Testis (tissue), 2 donors: ENCODE measurements at regions not wholly inside any gene's neighbourhood (a gene's known extent, or its start where the extent isn't known, plus 50 kb on each side); places are given as distances from the start of the nearest gene placed in this dataset.

Experiments
- DNase-seq: peaks from one replicate; pipeline ENCODE4 v3.0.0-alpha.2; 2019
- H3K27ac ChIP-seq, 2 donors: fragments of 200-600 bp; sonication (generic); one replicate each; pipeline ENCODE4 v1.5.1; 2019
- H3K27me3 ChIP-seq: fragments of 200-600 bp; sonication (generic); one replicate; pipeline ENCODE4 v1.5.1; 2019
- H3K36me3 ChIP-seq: fragments of 200-600 bp; sonication (generic); one replicate; pipeline ENCODE4 v1.5.1; 2017; ENCODE audit warnings: low read depth; ENCODE audit errors: missing control alignments
- H3K4me1 ChIP-seq: fragments of 200-600 bp; sonication (generic); one replicate; pipeline ENCODE4 v1.5.1; 2019
- H3K4me3 ChIP-seq, 2 donors: fragments of 200-600 bp; sonication (generic); one replicate each; pipeline ENCODE4 v1.5.1; 2017 to 2019
- H3K9me3 ChIP-seq: fragments of 200-600 bp; sonication (generic); one replicate; pipeline ENCODE4 v1.5.1; 2017
- POLR2A ChIP-seq: fragments of 450-650 bp; IDR thresholded peaks from one replicate; pipeline ENCODE4 v1.6.1; 2017; ENCODE audit warnings: antibody characterized with exemption, mild to moderate bottlenecking, moderate library complexity
- WGBS, 2 donors: methylation state at CpG; one replicate each; pipeline ENCODE4 v1.1.5; 2018; 5-methylcytosine and 5-hydroxymethylcytosine counted together
- intact Hi-C: fragments of 100-400 bp; cut with DNase I; formaldehyde crosslinking; loops from one replicate; pipeline ENCODE4 v1.15.1; 2023; ENCODE audit warnings: low total_unique reads
- TF ChIP-seq, protein P1 (sequence below), 3 experiments: fragments of 450-650 bp in 2 of 3; fragments of 200-600 bp in 1 of 3; sonication (generic) in 1 of 3; IDR thresholded peaks; one replicate each; pipeline ENCODE4 v1.5.1; 2016 to 2019; ENCODE audit warnings: antibody characterized with exemption in 3 of 3, mild to moderate bottlenecking in 2 of 3, moderate library complexity in 1 of 3

- WGBS, 2 donors, result 48 to 70% methylated on average over 2 of the region's 2 CpGs
Observed at GRCh38 chr5:68707575-68707974, 386.2 kb upstream of the SLC30A5 start.

DNA sequence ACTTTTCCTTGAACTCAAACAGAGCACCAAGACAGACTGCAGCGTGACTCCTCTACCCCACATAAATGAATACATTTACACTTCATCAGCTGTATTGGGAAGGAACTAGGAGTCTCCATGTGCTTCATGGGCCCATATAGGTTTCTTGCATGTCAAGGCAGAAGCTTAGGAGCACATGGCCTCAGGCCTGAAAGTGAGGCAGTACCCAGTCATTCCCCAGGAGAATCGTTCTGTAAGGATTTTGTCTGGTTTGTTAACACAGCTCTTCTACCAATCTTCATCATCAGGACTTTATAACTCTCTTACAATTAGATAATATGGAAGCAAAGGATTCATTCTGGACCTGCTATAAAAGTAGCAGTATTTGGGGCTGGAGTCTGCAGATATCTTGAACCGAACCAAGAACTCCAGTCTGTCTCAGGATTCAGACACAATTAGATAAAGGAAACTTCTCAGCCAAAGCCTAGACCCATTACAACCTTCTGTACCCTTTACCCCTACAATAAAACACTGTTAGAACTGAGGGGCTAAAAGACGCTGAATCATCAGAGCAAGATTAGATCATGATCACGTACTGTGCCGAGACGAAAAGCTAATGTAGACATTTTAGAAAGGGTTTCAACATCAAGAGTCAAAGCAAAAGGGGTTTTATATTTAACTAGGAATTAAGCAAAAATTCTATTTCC lies 385.5 kb upstream of the SLC30A5 start:
- Histone ChIP-seq H3K9me3 (no peaks in the 10 kb centered on the region), H3K27me3 (no peaks in the 10 kb centered on the region), H3K4me3 (no peak overlapping the region), H3K4me1 (peaks cover 13% of the 10 kb centered on the region), H3K27ac (no peak overlapping the region), H3K36me3 (no peaks in the 10 kb centered on the region)
- 82 to 83% methylated on average over 7 of the region's 7 CpGs for WGBS, 2 donors
- no peak for TF ChIP-seq POLR2A
- no peak for DNase-seq
- intact Hi-C loops, result no loop called here

More at GRCh38 chr5:68707575-68707974, 386.2 kb upstream of the SLC30A5 start:
- intact Hi-C loops, result no loop called here
- peaks cover 13% of the 10 kb centered on the region for H3K4me1 ChIP-seq
- no peak for TF ChIP-seq POLR2A
- TF ChIP-seq, protein P1, sequence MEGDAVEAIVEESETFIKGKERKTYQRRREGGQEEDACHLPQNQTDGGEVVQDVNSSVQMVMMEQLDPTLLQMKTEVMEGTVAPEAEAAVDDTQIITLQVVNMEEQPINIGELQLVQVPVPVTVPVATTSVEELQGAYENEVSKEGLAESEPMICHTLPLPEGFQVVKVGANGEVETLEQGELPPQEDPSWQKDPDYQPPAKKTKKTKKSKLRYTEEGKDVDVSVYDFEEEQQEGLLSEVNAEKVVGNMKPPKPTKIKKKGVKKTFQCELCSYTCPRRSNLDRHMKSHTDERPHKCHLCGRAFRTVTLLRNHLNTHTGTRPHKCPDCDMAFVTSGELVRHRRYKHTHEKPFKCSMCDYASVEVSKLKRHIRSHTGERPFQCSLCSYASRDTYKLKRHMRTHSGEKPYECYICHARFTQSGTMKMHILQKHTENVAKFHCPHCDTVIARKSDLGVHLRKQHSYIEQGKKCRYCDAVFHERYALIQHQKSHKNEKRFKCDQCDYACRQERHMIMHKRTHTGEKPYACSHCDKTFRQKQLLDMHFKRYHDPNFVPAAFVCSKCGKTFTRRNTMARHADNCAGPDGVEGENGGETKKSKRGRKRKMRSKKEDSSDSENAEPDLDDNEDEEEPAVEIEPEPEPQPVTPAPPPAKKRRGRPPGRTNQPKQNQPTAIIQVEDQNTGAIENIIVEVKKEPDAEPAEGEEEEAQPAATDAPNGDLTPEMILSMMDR (IDR thresholded peaks at IDR 0.05), result no peak
- H3K27ac ChIP-seq, result no peak overlapping the region
- no peaks in the 10 kb centered on the region for H3K27me3 ChIP-seq
- no peaks in the 10 kb centered on the region for H3K36me3 ChIP-seq
- H3K9me3 ChIP-seq, result no peaks in the 10 kb centered on the region
- DNase-seq, result no peak
- H3K4me3 ChIP-seq, result no peak overlapping the region

- Histone ChIP-seq H3K27me3 (no peaks in the 10 kb centered on the region), H3K4me3 (no peak overlapping the region), H3K27ac (no peak overlapping the region), H3K36me3 (no peaks in the 10 kb centered on the region), H3K4me1 (peaks cover 13% of the 10 kb centered on the region), H3K9me3 (no peaks in the 10 kb centered on the region)
- intact Hi-C loops, result no loop called here
- no peak for TF ChIP-seq POLR2A
- TF ChIP-seq, protein P1 (IDR thresholded peaks at IDR 0.05), result no peak
- no peak for DNase-seq
- WGBS, 2 donors, result 32 to 48% methylated on average over 1 of the region's 1 CpG
Observed at GRCh38 chr5:68708842-68709170, 385.0 kb upstream of the SLC30A5 start.

GRCh38 chr5:68709239-68709638 lies 384.6 kb upstream of the SLC30A5 start:
- peak; percentile 15 for DNase-seq
- Histone ChIP-seq H3K4me1 (peaks cover 13% of the 10 kb centered on the region), H3K27ac (no peak overlapping the region), H3K27me3 (no peaks in the 10 kb centered on the region), H3K9me3 (no peaks in the 10 kb centered on the region), H3K36me3 (no peaks in the 10 kb centered on the region), H3K4me3 (no peak overlapping the region)
- intact Hi-C loops, result no loop called here
- 46 to 56% methylated on average over 2 of the region's 2 CpGs for WGBS, 2 donors
- TF ChIP-seq, protein P1 (IDR thresholded peaks at IDR 0.05), result no peak
- no peak for TF ChIP-seq POLR2A

DNA sequence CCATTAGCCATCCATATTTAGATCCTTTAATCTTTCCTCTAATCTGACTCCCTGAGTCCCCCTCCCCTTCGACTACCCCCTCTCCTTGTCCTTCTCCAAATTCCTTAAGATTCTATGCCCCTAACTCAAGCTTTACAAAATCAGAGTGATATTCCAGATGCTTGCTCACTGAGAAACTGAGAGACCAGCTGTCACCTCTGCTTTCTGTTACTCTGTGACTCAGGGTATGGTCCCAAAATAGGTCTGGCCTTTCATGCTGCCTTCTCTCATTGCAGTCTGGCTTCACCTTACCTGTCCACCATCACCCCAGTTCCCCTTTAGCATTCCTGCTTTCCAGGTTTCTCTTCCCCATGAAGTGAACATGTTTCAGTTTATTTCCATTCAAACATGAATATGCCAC lies 383.3 kb upstream of the SLC30A5 start:
- Histone ChIP-seq H3K27ac (no peak overlapping the region), H3K9me3 (no peaks in the 10 kb centered on the region), H3K36me3 (no peaks in the 10 kb centered on the region), H3K4me1 (peaks cover 13% of the 10 kb centered on the region), H3K27me3 (no peaks in the 10 kb centered on the region), H3K4me3 (no peak overlapping the region)
- intact Hi-C loops, result no loop called here
- TF ChIP-seq, protein P1 (IDR thresholded peaks at IDR 0.05), result no peak
- TF ChIP-seq POLR2A, result no peak
- DNase-seq, result no peak
- WGBS, 2 donors, result 78 to 93% methylated on average over 1 of the region's 1 CpG
